Psoas muscle (tissue), 7 donors: ENCODE measurements at regions not wholly inside any gene's neighbourhood (a gene's known extent, or its start where the extent isn't known, plus 50 kb on each side); places are given as distances from the start of the nearest gene placed in this dataset.

ENCODE experiments used
- ATAC-seq, 4 donors: fragments of 200-7000 bp; cut with Tn5 transposase; one replicate each; pipeline ENCODE4 v1.9.1; 2020; ENCODE audit warnings: moderate library complexity in 3 of 4, mild to moderate bottlenecking in 2 of 4
- DNase-seq, 2 donors: peaks; one replicate each; pipeline ENCODE4 v3.0.0-alpha.2; 2020
- H3K27ac ChIP-seq: fragments of 200-600 bp; one replicate; pipeline ENCODE4 v1.8.0; 2022
- H3K27me3 ChIP-seq, 3 donors: fragments of 200-600 bp in 1 of 3; one replicate each; pipeline versions ENCODE4 v1.6.1 to v1.8.0; 2013 to 2022; ENCODE audit warnings: low read length in 2 of 3, mild to moderate bottlenecking in 2 of 3, moderate library complexity in 1 of 3; ENCODE audit not compliant: insufficient read depth in 3 of 3
- H3K36me3 ChIP-seq, 2 donors: fragments of 200-600 bp in 1 of 2; one replicate each; pipeline versions ENCODE4 v1.6.1 to v1.8.0; 2013 to 2022; ENCODE audit warnings: low read depth in 1 of 2, mild to moderate bottlenecking in 1 of 2, moderate library complexity in 1 of 2; ENCODE audit not compliant: insufficient read depth in 1 of 2
- H3K4me1 ChIP-seq: fragments of 200-600 bp; one replicate; pipeline ENCODE4 v1.8.0; 2022
- H3K4me3 ChIP-seq: fragments of 200-600 bp; one replicate; pipeline ENCODE4 v1.8.0; 2022; ENCODE audit warnings: mild to moderate bottlenecking
- H3K9me3 ChIP-seq: fragments of 200-600 bp; one replicate; pipeline ENCODE4 v1.8.0; 2022
- WGBS, 3 donors: extraction: QIAGEN DNeasy Blood & Tissue Kit; methylation state at CpG; one replicate each; pipeline versions ENCODE4 v1.1.6 to v1.1.7; 2013; 5-methylcytosine and 5-hydroxymethylcytosine counted together
- intact Hi-C, 2 donors: fragments of 100-400 bp; cut with DNase I; formaldehyde crosslinking; loops; one replicate each; pipeline versions ENCODE4 v1.11.0 to v1.14.2; 2022
- TF ChIP-seq, protein P1 (sequence below): fragments of 200-600 bp; IDR thresholded peaks from one replicate; pipeline ENCODE4 v1.8.0; 2022; ENCODE audit warnings: antibody characterized with exemption
- donor health status: healthy with polysubstance abuse.
- donor health status: DM: no; HTN: no; CAD: no; lungs with moderate emphysema.
- donor health status: Bipolar disorder and iron deficiency.
- donor health status: healthy.
- donor health status: DM: yes; HTN: yes; CAD: no.
- donor health status: DM: no; HTN: no; CAD: no.
- donor health status: DM: yes; HTN: yes; CAD: no.

DNA sequence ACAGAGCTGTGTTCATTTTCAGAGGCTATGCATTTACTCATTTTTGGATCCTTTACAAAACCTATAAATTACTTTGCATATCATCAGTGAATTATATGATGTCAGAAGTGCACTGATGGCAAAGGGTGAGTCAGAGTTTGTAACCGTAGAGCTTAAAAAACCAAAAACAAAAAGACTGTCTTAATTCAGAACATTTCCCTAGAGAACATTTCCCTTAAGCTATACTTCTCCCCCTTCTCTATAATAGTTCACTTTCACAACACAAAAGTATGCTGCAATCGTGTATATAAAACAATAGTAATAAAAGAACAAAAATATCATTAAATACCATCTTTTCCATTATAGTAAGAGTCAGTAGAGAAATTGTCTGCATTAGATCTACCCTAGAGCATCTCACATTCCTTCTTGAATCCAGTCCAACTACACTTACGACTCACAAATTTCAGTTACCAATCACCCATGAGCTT, 934.9 kb downstream of the LRFN5 start:
- Histone ChIP-seq H3K4me3 (no peak overlapping the region), H3K4me1 (no peaks in the 10 kb centered on the region), H3K9me3 (no peaks in the 10 kb centered on the region), H3K27me3 (no peaks in the 10 kb centered on the region), H3K27ac (no peak overlapping the region), H3K36me3 (no peaks in the 10 kb centered on the region)
- TF ChIP-seq, protein P1, sequence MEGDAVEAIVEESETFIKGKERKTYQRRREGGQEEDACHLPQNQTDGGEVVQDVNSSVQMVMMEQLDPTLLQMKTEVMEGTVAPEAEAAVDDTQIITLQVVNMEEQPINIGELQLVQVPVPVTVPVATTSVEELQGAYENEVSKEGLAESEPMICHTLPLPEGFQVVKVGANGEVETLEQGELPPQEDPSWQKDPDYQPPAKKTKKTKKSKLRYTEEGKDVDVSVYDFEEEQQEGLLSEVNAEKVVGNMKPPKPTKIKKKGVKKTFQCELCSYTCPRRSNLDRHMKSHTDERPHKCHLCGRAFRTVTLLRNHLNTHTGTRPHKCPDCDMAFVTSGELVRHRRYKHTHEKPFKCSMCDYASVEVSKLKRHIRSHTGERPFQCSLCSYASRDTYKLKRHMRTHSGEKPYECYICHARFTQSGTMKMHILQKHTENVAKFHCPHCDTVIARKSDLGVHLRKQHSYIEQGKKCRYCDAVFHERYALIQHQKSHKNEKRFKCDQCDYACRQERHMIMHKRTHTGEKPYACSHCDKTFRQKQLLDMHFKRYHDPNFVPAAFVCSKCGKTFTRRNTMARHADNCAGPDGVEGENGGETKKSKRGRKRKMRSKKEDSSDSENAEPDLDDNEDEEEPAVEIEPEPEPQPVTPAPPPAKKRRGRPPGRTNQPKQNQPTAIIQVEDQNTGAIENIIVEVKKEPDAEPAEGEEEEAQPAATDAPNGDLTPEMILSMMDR: no peak
- DNase-seq (no peak), ATAC-seq (no peak)
- 34 to 45% (median 39%) methylated on average over 3 of the region's 3 CpGs for WGBS, 3 donors
- intact Hi-C loops: no loop called here

DNA sequence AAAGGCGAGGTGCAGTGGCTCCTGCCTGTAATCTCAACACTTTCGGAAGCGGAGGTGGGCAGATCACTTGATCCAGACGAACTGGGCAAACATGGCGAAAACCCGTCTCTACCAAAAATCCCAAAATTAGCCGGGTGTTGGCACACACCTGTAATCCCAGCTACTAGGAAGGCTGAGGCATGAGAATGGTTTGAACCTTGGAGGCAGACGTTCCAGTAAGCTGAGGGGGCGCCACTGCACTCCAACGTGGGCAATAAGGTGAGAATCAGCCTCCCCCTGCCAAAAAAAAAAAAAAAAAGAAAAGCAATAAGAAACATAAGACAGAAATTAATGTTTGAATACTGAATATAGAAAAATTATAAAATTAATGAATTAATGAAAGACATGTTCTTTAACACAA, 928.7 kb downstream of the LRFN5 start:
- DNase-seq (no peak), ATAC-seq (no peak)
- Histone ChIP-seq H3K4me1 (no peaks in the 10 kb centered on the region), H3K9me3 (no peaks in the 10 kb centered on the region), H3K4me3 (no peak overlapping the region), H3K36me3 (no peaks in the 10 kb centered on the region), H3K27ac (no peak overlapping the region), H3K27me3 (no peaks in the 10 kb centered on the region)
- intact Hi-C loops: loop anchor here in 1 of 2 donors (5.0 kb wide), 1 partner anchor 522 kb away; no protein-coding TSS in a partner anchor
- TF ChIP-seq, protein P1: no peak
- WGBS, 3 donors: 82 to 89% (median 87%) methylated on average over 10 of the region's 10 CpGs

DNA sequence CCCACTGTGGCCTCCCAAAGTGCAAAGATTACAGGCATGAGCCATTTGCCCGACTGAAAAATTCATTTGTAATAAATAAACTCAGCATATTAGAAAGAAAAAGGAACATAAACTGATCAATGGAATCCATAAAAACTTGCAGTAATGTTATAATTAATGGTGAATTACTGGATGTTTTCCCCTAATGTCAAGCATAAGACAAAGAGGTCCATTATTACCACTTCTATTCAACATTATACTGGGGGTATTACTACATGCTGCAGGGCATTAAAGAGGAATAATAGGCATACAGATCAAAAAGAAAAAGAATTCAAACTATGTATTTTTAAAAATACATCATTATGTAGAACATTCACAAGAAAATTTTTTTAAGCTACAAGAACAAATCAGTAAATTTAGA, 926.8 kb downstream of the LRFN5 start:
- no peak for DNase-seq

DNA sequence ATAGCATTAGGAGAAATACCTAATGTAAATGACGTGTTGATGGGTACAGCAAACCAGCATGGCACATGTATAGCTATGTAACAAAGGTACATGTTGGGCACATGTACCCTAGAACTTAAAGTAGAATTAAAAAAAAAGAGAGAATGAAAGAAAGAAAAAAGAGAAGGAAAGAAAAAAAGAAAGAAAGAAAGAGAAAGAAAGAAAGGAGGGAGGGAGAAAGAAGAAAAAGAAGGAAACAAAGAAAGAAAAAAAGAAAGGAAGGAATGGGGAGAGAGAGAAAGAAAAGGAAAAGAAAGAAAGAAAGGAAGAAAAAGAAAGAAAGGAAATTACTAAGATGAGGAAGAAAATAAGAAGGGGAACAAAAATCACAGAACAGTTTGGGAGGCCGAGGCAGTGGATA, 925.5 kb downstream of the LRFN5 start:
- no peak for ATAC-seq
- intact Hi-C loops: no loop called here
- TF ChIP-seq, protein P1: no peak
- H3K27ac ChIP-seq: no peak overlapping the region
- no peaks in the 10 kb centered on the region for H3K27me3 ChIP-seq
- no peaks in the 10 kb centered on the region for H3K4me1 ChIP-seq
- H3K9me3 ChIP-seq: no peaks in the 10 kb centered on the region
- H3K36me3 ChIP-seq: no peaks in the 10 kb centered on the region
- H3K4me3 ChIP-seq: no peak overlapping the region
- DNase-seq: no peak
- WGBS, 3 donors: 86 to 92% (median 91%) methylated on average over 2 of the region's 2 CpGs

More for the DNA sequence above, 926.8 kb downstream of the LRFN5 start:
- Histone ChIP-seq H3K36me3 (no peaks in the 10 kb centered on the region), H3K9me3 (no peaks in the 10 kb centered on the region), H3K27ac (no peak overlapping the region), H3K4me1 (no peaks in the 10 kb centered on the region), H3K27me3 (no peaks in the 10 kb centered on the region), H3K4me3 (no peak overlapping the region)
- WGBS, 3 donors: 25 to 45% (median 36%) methylated on average over 1 of the region's 1 CpG
- TF ChIP-seq, protein P1: no peak
- intact Hi-C loops: no loop called here
- ATAC-seq: no peak

DNA sequence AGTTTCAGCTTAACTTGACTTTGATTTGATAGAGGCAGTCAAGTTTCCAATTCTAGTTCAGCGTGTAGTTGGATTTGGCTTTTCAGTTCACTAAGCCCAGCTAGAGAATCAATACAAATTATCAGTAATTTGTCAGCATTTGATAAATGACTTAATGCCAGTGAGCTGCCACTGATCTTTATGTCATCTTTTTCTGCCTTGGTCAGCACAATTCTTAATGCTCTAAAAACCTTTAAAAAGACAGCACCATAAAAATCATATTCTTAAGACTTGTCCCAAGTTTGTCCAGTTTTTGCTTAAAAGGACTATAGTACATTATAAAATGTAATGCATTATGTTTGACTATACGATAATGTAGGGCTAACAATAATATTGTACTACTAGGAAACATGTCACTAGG, 920.5 kb downstream of the LRFN5 start:
- no peaks in the 10 kb centered on the region for H3K9me3 ChIP-seq
- no peak for ATAC-seq
- no peaks in the 10 kb centered on the region for H3K27me3 ChIP-seq
- TF ChIP-seq, protein P1: no peak
- no peak for DNase-seq
- H3K27ac ChIP-seq: no peak overlapping the region
- intact Hi-C loops: no loop called here
- 84 to 91% (median 89%) methylated on average over 2 of the region's 2 CpGs for WGBS, 3 donors
- no peaks in the 10 kb centered on the region for H3K4me1 ChIP-seq
- H3K4me3 ChIP-seq: no peak overlapping the region
- no peaks in the 10 kb centered on the region for H3K36me3 ChIP-seq
